ENCODE measurements at regions not wholly inside any gene's neighbourhood (a gene's known extent, or its start where the extent isn't known, plus 50 kb on each side); places are given as distances from the start of the nearest gene placed in this dataset.

GRCh38 chr9:117491491-117491890 is 76.6 kb upstream of the ASTN2 start:
- Histone ChIP-seq H3K27me3 (ENCODE audit: insufficient read depth, low read depth) (0 out of 2 replicates have a peak, but pooled peaks cover 4% of the 10 kb centered on the region), H3K4me1 (replicated peaks; ENCODE audit: insufficient read depth) (no peaks in the 10 kb centered on the region), H3K79me2 (ENCODE audit: low read depth) (no peaks in the 10 kb centered on the region), H3K9me3 (ENCODE audit: insufficient read depth, low read depth) (no peaks in the 10 kb centered on the region), H2AFZ (no peak overlapping the region), H3K9me2 (ENCODE audit: insufficient read depth) (no peaks in the 10 kb centered on the region), H3K36me3 (ENCODE audit: low read depth) (no peaks in the 10 kb centered on the region), H3F3A (ENCODE audit: insufficient read depth, low read depth) (no peaks in the 10 kb centered on the region), H4K20me1 (ENCODE audit: insufficient read depth) (no peaks in the 10 kb centered on the region), H3K27ac (no peak overlapping the region), H3K4me3 (no peak overlapping the region), H3K4me2 (no peak overlapping the region)
- no TSS peak for BruUV-seq (replicated peaks)
- POLR2A ChIA-PET (ENCODE audit: unreplicated experiment) = no interaction called here
- no peak for DNase-seq
- TF ChIP-seq EZH2 (IDR thresholded peaks at IDR 0.05; ENCODE audit: low read depth) (no peak), CTCF (conservative IDR thresholded peaks at IDR 0.05) (no peak)
- intact Hi-C loops (cut with micrococcal nuclease; ENCODE audit: unreplicated experiment) = no loop called here
- CTCF ChIA-PET = no interaction called here

- Histone ChIP-seq H3K27me3 (ENCODE audit: insufficient read depth, low read depth) (0 out of 2 replicates have a peak, but pooled peaks cover 4% of the 10 kb centered on the region), H3K27ac (no peak overlapping the region), H2AFZ (no peak overlapping the region), H3F3A (ENCODE audit: insufficient read depth, low read depth) (no peaks in the 10 kb centered on the region), H3K9me2 (ENCODE audit: insufficient read depth) (no peaks in the 10 kb centered on the region), H3K4me1 (replicated peaks; ENCODE audit: insufficient read depth) (no peaks in the 10 kb centered on the region), H3K9me3 (ENCODE audit: insufficient read depth, low read depth) (no peaks in the 10 kb centered on the region), H3K79me2 (ENCODE audit: low read depth) (no peaks in the 10 kb centered on the region), H4K20me1 (ENCODE audit: insufficient read depth) (no peaks in the 10 kb centered on the region), H3K4me2 (no peak overlapping the region), H3K4me3 (no peak overlapping the region), H3K36me3 (ENCODE audit: low read depth) (no peaks in the 10 kb centered on the region)
- TF ChIP-seq CTCF (conservative IDR thresholded peaks at IDR 0.05) = no peak
- BruUV-seq (replicated peaks) = no TSS peak
- intact Hi-C loops (cut with micrococcal nuclease; ENCODE audit: unreplicated experiment) = no loop called here
- ChIA-PET POLR2A (ENCODE audit: unreplicated experiment) (no interaction called here), CTCF (no interaction called here)
- no peak for DNase-seq
These were observed 75.3 kb upstream of the ASTN2 start for GRCh38 chr9:117490199-117490598.

- Histone ChIP-seq H3K27ac (no peak overlapping the region), H3K36me3 (ENCODE audit: low read depth) (no peaks in the 10 kb centered on the region), H4K20me1 (ENCODE audit: insufficient read depth) (no peaks in the 10 kb centered on the region), H3K9me3 (ENCODE audit: insufficient read depth, low read depth) (no peaks in the 10 kb centered on the region), H2AFZ (no peak overlapping the region), H3K4me2 (no peak overlapping the region), H3K9me2 (ENCODE audit: insufficient read depth) (no peaks in the 10 kb centered on the region), H3K27me3 (ENCODE audit: insufficient read depth, low read depth) (0 out of 2 replicates have a peak, but pooled peaks cover 4% of the 10 kb centered on the region), H3K79me2 (ENCODE audit: low read depth) (no peaks in the 10 kb centered on the region), H3K4me1 (replicated peaks; ENCODE audit: insufficient read depth) (no peaks in the 10 kb centered on the region), H3F3A (ENCODE audit: insufficient read depth, low read depth) (no peaks in the 10 kb centered on the region), H3K4me3 (no peak overlapping the region)
- intact Hi-C loops (cut with micrococcal nuclease; ENCODE audit: unreplicated experiment) = loop anchor here (5.0 kb wide), 1 partner anchor 416 kb away; no protein-coding TSS in a partner anchor
- no peak for DNase-seq
- CTCF ChIA-PET = no interaction called here
- no peak for TF ChIP-seq CTCF (conservative IDR thresholded peaks at IDR 0.05)
- POLR2A ChIA-PET (ENCODE audit: unreplicated experiment) = no interaction called here
- BruUV-seq (replicated peaks) = no TSS peak
These were observed 73.8 kb upstream of the ASTN2 start for GRCh38 chr9:117488659-117489058.
